Activated CD8-positive, alpha-beta T cell treated with anti-CD3 and anti-CD28 coated beads, Interleukin-2, amount 10 ng/mL, durations not matched to agents 7 days and 5 days (primary cell): ENCODE measurements at regions not wholly inside any gene's neighbourhood (a gene's known extent, or its start where the extent isn't known, plus 50 kb on each side); places are given as distances from the start of the nearest gene placed in this dataset.

ENCODE experiments used
- ATAC-seq: fragments of 150-1000 bp; cut with Tn5 transposase; one replicate; pipeline ENCODE4 v1.10.0; 2021; ENCODE audit warnings: moderate library complexity
- CTCF ChIA-PET: fragments of 350-600 bp; sonication (Branson Sonifier 250); formaldehyde crosslinking; loops from one replicate; lab custom pipeline; 2021; ENCODE audit warnings: antibody characterized with exemption; lab: Charles Lee
- POLR2A ChIA-PET: fragments of 350-600 bp; sonication (Branson Sonifier 250); formaldehyde crosslinking; loops from one replicate; lab custom pipeline; 2021; ENCODE audit warnings: antibody characterized with exemption; lab: Charles Lee
- DNase-seq: peaks from one replicate; pipeline ENCODE4 v3.0.0-alpha.2; 2020
- H3K27ac Mint-ChIP-seq: one replicate; pipeline ENCODE4 v1.8.0; 2021; ENCODE audit warnings: mild to moderate bottlenecking, mixed read lengths
- H3K27me3 Mint-ChIP-seq: one replicate; pipeline ENCODE4 v1.8.0; 2021; ENCODE audit warnings: low read depth, mixed read lengths
- H3K36me3 Mint-ChIP-seq: one replicate; pipeline ENCODE4 v1.8.0; 2021; ENCODE audit warnings: low read depth, mixed read lengths
- H3K4me1 Mint-ChIP-seq: one replicate; pipeline ENCODE4 v1.8.0; 2021; ENCODE audit warnings: low read depth, mixed read lengths
- H3K4me3 Mint-ChIP-seq: one replicate; pipeline ENCODE4 v1.8.0; 2021; ENCODE audit warnings: mild to moderate bottlenecking, mixed read lengths
- H3K9me3 Mint-ChIP-seq: one replicate; pipeline ENCODE4 v1.8.0; 2022; ENCODE audit warnings: mixed read lengths; ENCODE audit not compliant: insufficient read depth

DNA sequence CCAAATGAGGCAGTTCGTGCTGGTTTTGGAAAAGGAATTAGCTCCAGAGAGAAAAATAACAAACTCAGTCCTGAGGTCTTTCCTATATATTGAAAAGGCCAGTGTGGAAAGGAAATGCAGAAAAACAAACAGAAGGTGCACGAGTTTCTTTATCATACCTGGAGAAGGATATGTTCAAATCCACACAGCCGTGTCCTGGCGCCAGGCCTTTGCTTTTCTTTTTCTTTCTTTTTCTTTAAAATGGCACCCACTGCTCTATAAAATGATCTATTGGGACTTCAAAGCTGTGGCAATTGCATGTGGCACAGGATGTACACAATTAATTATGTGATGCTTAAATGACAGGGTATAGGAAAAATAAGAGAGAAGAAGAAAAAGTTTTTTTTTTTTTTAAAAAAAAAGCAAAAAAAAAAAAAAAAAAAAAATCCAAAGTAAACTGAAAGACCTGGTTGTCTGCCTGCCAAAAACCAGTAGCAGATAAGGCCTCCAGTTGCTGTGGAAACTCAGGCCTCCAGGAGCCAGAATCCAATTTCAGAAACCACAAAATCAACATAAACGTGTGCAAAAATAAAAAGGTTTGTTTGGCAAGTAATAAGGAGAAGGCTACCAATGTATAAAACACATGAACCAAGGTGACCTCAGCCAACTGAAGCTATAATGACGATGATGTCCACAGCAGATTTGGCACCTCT is 957.6 kb upstream of the SOX9 start:
- DNase-seq (no peak), ATAC-seq (no peak)
- ChIA-PET CTCF (no interaction called here), POLR2A (no interaction called here)
- no peaks in the 10 kb centered on the region for H3K36me3 Mint-ChIP-seq
- H3K27me3 Mint-ChIP-seq: no peaks in the 10 kb centered on the region
- peaks cover 4% of the 10 kb centered on the region for H3K9me3 Mint-ChIP-seq
- H3K4me1 Mint-ChIP-seq: no peaks in the 10 kb centered on the region
- no peak overlapping the region for H3K4me3 Mint-ChIP-seq
- H3K27ac Mint-ChIP-seq: no peak overlapping the region

DNA sequence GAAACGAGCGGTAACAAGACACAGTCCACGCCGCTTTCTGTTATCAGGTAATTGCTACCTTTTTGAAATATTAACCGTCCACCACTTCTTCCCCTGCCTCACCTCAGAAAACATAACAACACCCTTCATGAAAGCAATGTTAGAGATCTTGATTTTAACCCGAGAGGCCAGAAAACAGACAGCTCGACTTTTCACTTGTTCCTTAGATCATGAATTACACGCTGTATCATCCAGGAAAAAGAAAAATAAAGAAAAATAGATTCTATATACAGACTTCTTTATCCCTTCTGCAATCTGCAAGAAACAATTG is 957.1 kb upstream of the SOX9 start:
- POLR2A ChIA-PET: no interaction called here

DNA sequence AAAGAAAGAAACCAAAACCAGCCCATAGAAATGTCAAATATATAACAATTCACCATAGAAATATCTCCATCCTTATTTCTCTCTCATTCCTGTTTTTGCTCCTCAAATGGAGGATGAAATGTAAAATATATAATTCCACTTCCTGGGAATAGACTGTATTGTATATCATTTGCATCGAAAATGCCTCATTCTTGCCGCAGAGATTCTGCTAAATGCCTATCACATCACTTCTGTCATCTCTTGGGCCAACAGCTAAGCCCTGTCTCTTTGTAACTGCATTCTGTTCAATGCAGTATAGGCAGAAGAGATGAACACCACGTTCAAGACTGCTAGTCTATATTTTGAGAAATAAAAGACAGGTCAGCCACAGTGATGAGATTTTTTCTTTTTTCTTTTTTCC is 956.3 kb upstream of the SOX9 start:
- Mint-ChIP-seq H3K27ac (no peak overlapping the region), H3K9me3 (peaks cover 4% of the 10 kb centered on the region), H3K4me1 (no peaks in the 10 kb centered on the region), H3K27me3 (no peaks in the 10 kb centered on the region), H3K36me3 (no peaks in the 10 kb centered on the region), H3K4me3 (no peak overlapping the region)
- DNase-seq: no peak
- ChIA-PET CTCF (no interaction called here), POLR2A (no interaction called here)
- no peak for ATAC-seq

More for the DNA sequence above, 957.1 kb upstream of the SOX9 start:
- CTCF ChIA-PET: no interaction called here
- DNase-seq (no peak), ATAC-seq (no peak)
- Mint-ChIP-seq H3K27ac (no peak overlapping the region), H3K9me3 (peaks cover 4% of the 10 kb centered on the region), H3K36me3 (no peaks in the 10 kb centered on the region), H3K4me1 (no peaks in the 10 kb centered on the region), H3K4me3 (no peak overlapping the region), H3K27me3 (no peaks in the 10 kb centered on the region)

GRCh38 chr17:71166311-71166710 is 954.5 kb upstream of the SOX9 start:
- no peak overlapping the region for H3K4me3 Mint-ChIP-seq
- H3K27ac Mint-ChIP-seq: no peak overlapping the region
- ChIA-PET POLR2A (no interaction called here), CTCF (no interaction called here)
- H3K9me3 Mint-ChIP-seq: no peaks in the 10 kb centered on the region
- no peaks in the 10 kb centered on the region for H3K36me3 Mint-ChIP-seq
- ATAC-seq (no peak), DNase-seq (no peak)
- no peaks in the 10 kb centered on the region for H3K27me3 Mint-ChIP-seq
- no peaks in the 10 kb centered on the region for H3K4me1 Mint-ChIP-seq

GRCh38 chr17:71168053-71168741 is 952.6 kb upstream of the SOX9 start:
- H3K27ac Mint-ChIP-seq: no peak overlapping the region
- ATAC-seq (no peak), DNase-seq (no peak)
- POLR2A ChIA-PET: no interaction called here
- CTCF ChIA-PET: no interaction called here
- H3K4me3 Mint-ChIP-seq: no peak overlapping the region
- no peaks in the 10 kb centered on the region for H3K4me1 Mint-ChIP-seq
- no peaks in the 10 kb centered on the region for H3K9me3 Mint-ChIP-seq
- no peaks in the 10 kb centered on the region for H3K36me3 Mint-ChIP-seq
- no peaks in the 10 kb centered on the region for H3K27me3 Mint-ChIP-seq

- Mint-ChIP-seq H3K27ac (no peak overlapping the region), H3K4me3 (no peak overlapping the region), H3K9me3 (no peaks in the 10 kb centered on the region), H3K36me3 (no peaks in the 10 kb centered on the region), H3K4me1 (no peaks in the 10 kb centered on the region), H3K27me3 (no peaks in the 10 kb centered on the region)
- no peak for ATAC-seq
- ChIA-PET POLR2A (no interaction called here), CTCF (no interaction called here)
- no peak for DNase-seq
These were observed 950.8 kb upstream of the SOX9 start for GRCh38 chr17:71170070-71170469.

DNA sequence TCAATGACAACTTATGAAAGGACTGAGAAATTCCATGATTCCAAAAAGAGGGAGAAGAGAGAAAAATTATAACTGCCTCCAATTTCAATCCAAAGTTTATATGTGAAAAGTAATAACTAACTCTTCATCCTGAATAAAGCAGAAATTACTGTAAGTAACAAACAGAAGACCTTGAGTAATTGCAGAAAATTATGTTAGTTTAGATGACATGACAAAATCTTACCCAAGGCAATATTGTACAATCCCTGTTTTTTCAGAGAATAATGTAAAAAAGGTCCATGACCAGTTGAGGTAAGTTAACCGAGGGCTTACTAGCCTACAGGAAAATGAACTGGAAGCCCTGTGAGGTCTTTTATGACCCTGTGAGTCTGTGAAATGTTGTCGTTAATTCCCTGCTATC is 949.5 kb upstream of the SOX9 start:
- POLR2A ChIA-PET: no interaction called here
- no peaks in the 10 kb centered on the region for H3K4me1 Mint-ChIP-seq

DNA sequence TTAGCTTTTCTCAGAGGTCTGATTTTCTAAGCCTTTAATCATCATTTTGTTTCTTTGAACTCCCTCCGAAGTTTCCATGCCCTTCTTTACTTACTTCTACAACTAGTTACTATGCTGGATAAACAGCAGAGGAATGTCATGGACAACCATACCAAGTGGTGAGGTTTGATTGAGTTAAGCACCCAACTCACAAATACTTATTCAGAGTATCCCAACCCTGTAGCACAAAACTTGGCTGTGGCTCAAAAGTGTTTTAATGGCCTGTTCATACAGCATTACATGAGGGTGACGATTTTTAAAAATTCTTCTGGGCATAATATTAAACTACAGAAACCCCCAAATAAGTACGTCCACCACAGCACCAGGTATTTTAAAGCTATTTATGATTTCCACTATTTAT is 946.8 kb upstream of the SOX9 start:
- ChIA-PET CTCF (no interaction called here), POLR2A (no interaction called here)
- H3K9me3 Mint-ChIP-seq: no peaks in the 10 kb centered on the region
- H3K27ac Mint-ChIP-seq: no peak overlapping the region
- H3K4me3 Mint-ChIP-seq: no peak overlapping the region
- no peak for DNase-seq
- no peaks in the 10 kb centered on the region for H3K27me3 Mint-ChIP-seq
- no peaks in the 10 kb centered on the region for H3K36me3 Mint-ChIP-seq
- no peak for ATAC-seq
- H3K4me1 Mint-ChIP-seq: no peaks in the 10 kb centered on the region

More for the DNA sequence above, 949.5 kb upstream of the SOX9 start:
- Mint-ChIP-seq H3K27ac (no peak overlapping the region), H3K9me3 (no peaks in the 10 kb centered on the region), H3K4me3 (no peak overlapping the region), H3K36me3 (no peaks in the 10 kb centered on the region), H3K27me3 (no peaks in the 10 kb centered on the region)
- CTCF ChIA-PET: no interaction called here
- ATAC-seq (no peak), DNase-seq (no peak)

DNA sequence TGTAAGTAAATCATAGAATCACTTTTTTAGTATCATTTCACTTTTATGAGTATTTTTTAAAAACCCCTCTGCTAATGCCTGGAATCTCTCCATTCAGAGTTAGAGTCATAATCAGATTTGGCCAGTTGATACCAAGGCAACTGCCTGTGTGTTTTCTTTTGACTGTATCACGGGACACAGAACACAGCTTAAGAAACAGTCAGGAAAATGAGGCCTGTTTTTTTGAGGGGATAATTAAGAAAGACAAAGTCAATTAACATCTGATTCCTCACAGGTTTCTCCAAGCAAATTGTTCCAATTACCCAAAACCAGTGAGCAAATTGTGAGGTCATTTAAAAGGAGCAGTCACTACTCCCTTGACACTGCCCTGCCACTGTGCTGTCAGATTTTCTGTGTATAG is 944.5 kb upstream of the SOX9 start:
- H3K27me3 Mint-ChIP-seq: no peaks in the 10 kb centered on the region
- H3K9me3 Mint-ChIP-seq: no peaks in the 10 kb centered on the region
- no peak overlapping the region for H3K27ac Mint-ChIP-seq
- DNase-seq: no peak
- no peak for ATAC-seq
- ChIA-PET CTCF (no interaction called here), POLR2A (no interaction called here)
- no peak overlapping the region for H3K4me3 Mint-ChIP-seq
- no peaks in the 10 kb centered on the region for H3K36me3 Mint-ChIP-seq
- H3K4me1 Mint-ChIP-seq: no peaks in the 10 kb centered on the region

DNA sequence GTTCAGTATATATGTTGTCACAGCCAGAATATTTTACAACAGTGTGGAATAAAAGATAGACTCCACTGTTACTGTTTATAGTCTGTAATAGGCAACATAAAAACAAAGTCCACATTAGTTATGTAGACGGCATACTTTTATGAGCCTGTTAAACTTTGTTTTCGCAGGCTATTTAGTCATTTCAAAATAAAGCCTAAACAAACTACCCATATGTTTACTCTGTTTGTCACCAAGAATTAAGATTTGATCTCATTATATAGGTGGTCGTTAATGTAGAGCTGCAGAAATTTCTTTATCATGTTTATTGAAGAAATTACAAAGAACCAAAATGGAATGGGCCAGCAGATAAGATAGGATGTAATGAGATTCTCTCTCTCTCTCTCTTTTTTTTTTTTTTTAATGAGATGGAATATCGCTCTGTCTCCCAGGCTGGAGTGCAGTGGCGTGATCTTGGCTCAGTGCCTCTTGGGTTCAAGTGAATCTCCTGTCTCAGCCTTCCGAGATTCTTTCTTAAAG is 943.8 kb upstream of the SOX9 start:
- Mint-ChIP-seq H3K27ac (no peak overlapping the region), H3K36me3 (no peaks in the 10 kb centered on the region), H3K4me3 (no peak overlapping the region), H3K27me3 (no peaks in the 10 kb centered on the region), H3K4me1 (no peaks in the 10 kb centered on the region), H3K9me3 (no peaks in the 10 kb centered on the region)
- DNase-seq (no peak), ATAC-seq (no peak)
- ChIA-PET POLR2A (no interaction called here), CTCF (no interaction called here)

DNA sequence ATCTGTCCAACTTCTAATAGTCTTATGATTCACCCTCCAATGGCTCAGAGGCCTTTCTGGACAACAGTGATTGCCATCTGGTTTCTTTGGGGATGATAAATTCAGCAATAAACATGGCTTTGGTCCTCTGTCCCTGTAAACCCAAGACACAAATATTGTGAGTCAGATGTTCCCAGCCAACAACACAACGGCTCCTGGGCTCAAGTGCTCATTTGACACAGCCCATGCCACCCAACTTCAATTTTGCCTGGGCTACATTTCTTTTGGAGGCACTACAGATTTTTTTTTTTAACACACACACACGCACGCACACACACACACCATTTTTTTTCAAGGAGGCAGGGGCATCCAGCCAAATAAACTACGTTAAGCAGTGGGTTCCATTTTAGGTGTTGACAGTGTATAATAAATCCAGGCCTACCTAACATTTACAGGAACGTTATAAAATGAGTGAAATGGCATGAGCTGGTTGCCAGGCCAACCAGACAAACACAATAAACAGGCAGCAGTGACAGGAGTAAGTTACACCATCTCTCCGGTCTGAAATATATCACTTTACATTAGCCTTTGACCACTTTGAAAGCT is 939.9 kb upstream of the SOX9 start:
- no peak for ATAC-seq
- DNase-seq: no peak
- Mint-ChIP-seq H3K4me1 (no peaks in the 10 kb centered on the region), H3K4me3 (no peak overlapping the region), H3K36me3 (no peaks in the 10 kb centered on the region), H3K27me3 (no peaks in the 10 kb centered on the region), H3K27ac (no peak overlapping the region), H3K9me3 (no peaks in the 10 kb centered on the region)
- POLR2A ChIA-PET: no interaction called here
- CTCF ChIA-PET: no interaction called here

- peaks cover 5% of the 10 kb centered on the region for H3K9me3 Mint-ChIP-seq
- ChIA-PET POLR2A (no interaction called here), CTCF (no interaction called here)
- H3K4me3 Mint-ChIP-seq: no peak overlapping the region
- no peak overlapping the region for H3K27ac Mint-ChIP-seq
- no peaks in the 10 kb centered on the region for H3K27me3 Mint-ChIP-seq
- H3K36me3 Mint-ChIP-seq: no peaks in the 10 kb centered on the region
- DNase-seq (no peak), ATAC-seq (no peak)
- no peaks in the 10 kb centered on the region for H3K4me1 Mint-ChIP-seq
These were observed 937.7 kb upstream of the SOX9 start for GRCh38 chr17:71183066-71183660.
